Endothelial cell of umbilical vein (primary cell): ENCODE measurements at regions not wholly inside any gene's neighbourhood (a gene's known extent, or its start where the extent isn't known, plus 50 kb on each side); places are given as distances from the start of the nearest gene placed in this dataset.

ENCODE experiments used
- EZH2 ChIP-seq: IDR thresholded peaks from 2 replicates; pipeline ENCODE4 v1.6.1; 2012; ENCODE audit warnings: borderline replicate concordance, low read depth, mild to moderate bottlenecking, moderate library complexity, low read length, inconsistent platforms; ENCODE audit not compliant: severe bottlenecking
- FOS ChIP-seq: IDR thresholded peaks from 2 replicates; pipeline ENCODE4 v1.6.1; 2011; ENCODE audit warnings: mild to moderate bottlenecking, low read length, moderate library complexity, borderline replicate concordance; ENCODE audit not compliant: insufficient read depth
- GATA2 ChIP-seq: IDR thresholded peaks from 2 replicates; pipeline ENCODE4 v1.7.0; 2011; ENCODE audit warnings: low read depth, mild to moderate bottlenecking, moderate library complexity, mixed read lengths, low read length; ENCODE audit not compliant: insufficient read length, insufficient read depth
- JUN ChIP-seq: IDR thresholded peaks from 2 replicates; pipeline ENCODE4 v1.6.1; 2011; ENCODE audit warnings: borderline replicate concordance, low read depth; ENCODE audit not compliant: insufficient read length, insufficient read depth
- MYC ChIP-seq: IDR thresholded peaks from one replicate; pipeline ENCODE4 v1.6.1; 2011; ENCODE audit warnings: mild to moderate bottlenecking, low read depth, low read length
- POLR2A ChIP-seq: IDR thresholded peaks from 2 replicates; pipeline ENCODE4 v1.6.1; 2012; ENCODE audit warnings: low read depth, mild to moderate bottlenecking, control low read depth, low read length
- POLR2AphosphoS5 ChIP-seq: IDR thresholded peaks from 2 replicates; pipeline ENCODE4 v1.6.1; 2012; ENCODE audit warnings: low read depth, mild to moderate bottlenecking, control low read depth, low read length, moderate library complexity; ENCODE audit not compliant: insufficient read depth
- TF ChIP-seq, protein P1 (sequence below), 2 donors: IDR thresholded peaks; 1 replicate in 1 of 2; 2 replicates in 1 of 2; pipeline ENCODE4 v1.5.1; 2011; ENCODE audit warnings: low read length in 2 of 2, mild to moderate bottlenecking in 2 of 2, moderate library complexity in 2 of 2, control low read depth in 1 of 2, inconsistent platforms in 1 of 2, low read depth in 1 of 2; ENCODE audit not compliant: insufficient read depth in 1 of 2; ENCODE audit errors: extremely low read depth in 1 of 2
- TF ChIP-seq, protein P2 (sequence below): IDR thresholded peaks from 2 replicates; pipeline ENCODE4 v1.6.1; 2011; ENCODE audit not compliant: insufficient read depth, insufficient read length

DNA sequence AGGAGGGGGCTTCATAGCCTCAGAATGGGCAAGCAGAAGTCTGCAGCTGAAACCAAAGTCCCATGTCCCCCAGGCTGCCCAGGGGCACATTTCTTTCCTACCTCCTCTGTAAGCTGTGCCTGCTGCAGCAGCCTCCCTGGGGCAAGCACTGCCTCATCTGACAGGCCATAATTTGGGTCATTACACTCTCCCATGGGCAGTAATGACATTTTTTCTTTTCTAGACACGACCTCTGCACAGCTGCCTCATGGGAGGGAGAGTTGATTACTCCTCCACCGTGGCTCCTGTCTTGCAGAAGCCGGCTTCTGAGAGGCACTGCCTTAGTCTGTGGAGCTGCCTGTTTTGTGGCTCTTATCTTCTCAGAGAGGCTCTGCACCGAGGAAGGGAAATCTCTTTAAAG is 268.9 kb downstream of the TDRD15 start:
- TF ChIP-seq, protein P1, sequence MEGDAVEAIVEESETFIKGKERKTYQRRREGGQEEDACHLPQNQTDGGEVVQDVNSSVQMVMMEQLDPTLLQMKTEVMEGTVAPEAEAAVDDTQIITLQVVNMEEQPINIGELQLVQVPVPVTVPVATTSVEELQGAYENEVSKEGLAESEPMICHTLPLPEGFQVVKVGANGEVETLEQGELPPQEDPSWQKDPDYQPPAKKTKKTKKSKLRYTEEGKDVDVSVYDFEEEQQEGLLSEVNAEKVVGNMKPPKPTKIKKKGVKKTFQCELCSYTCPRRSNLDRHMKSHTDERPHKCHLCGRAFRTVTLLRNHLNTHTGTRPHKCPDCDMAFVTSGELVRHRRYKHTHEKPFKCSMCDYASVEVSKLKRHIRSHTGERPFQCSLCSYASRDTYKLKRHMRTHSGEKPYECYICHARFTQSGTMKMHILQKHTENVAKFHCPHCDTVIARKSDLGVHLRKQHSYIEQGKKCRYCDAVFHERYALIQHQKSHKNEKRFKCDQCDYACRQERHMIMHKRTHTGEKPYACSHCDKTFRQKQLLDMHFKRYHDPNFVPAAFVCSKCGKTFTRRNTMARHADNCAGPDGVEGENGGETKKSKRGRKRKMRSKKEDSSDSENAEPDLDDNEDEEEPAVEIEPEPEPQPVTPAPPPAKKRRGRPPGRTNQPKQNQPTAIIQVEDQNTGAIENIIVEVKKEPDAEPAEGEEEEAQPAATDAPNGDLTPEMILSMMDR (IDR thresholded peaks at IDR 0.05; ENCODE audit: extremely low read depth in 1 of 2, insufficient read depth in 1 of 2, low read depth in 1 of 2, low read length in 2 of 2), result no peak
- no peak for TF ChIP-seq FOS
- no peak for TF ChIP-seq POLR2A
- TF ChIP-seq EZH2, result no peak
- TF ChIP-seq, protein P2, sequence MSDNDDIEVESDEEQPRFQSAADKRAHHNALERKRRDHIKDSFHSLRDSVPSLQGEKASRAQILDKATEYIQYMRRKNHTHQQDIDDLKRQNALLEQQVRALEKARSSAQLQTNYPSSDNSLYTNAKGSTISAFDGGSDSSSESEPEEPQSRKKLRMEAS, result no peak
- no peak for TF ChIP-seq POLR2AphosphoS5
- no peak for TF ChIP-seq JUN
- TF ChIP-seq MYC, result no peak
- TF ChIP-seq GATA2, result no peak
